Esophagus squamous epithelium (tissue), 5 donors: ENCODE measurements at regions not wholly inside any gene's neighbourhood (a gene's known extent, or its start where the extent isn't known, plus 50 kb on each side); places are given as distances from the start of the nearest gene placed in this dataset.

Experiments
- DNase-seq: peaks from one replicate; lab custom pipeline; 2025; lab: John Stamatoyannopoulos, UW
- H3K27ac ChIP-seq, 4 donors: fragments of 200-600 bp; sonication (generic); one replicate each; pipeline ENCODE4 v1.5.1; 2016 to 2019; ENCODE audit warnings: mild to moderate bottlenecking in 1 of 4
- H3K27me3 ChIP-seq, 4 donors: fragments of 200-600 bp; sonication (generic); 1 replicate in 3 of 4; 2 replicates in 1 of 4; pipeline versions ENCODE4 v1.5.1 to v1.6.0; 2017 to 2021; ENCODE audit warnings: antibody characterized with exemption in 1 of 4
- H3K36me3 ChIP-seq, 3 donors: fragments of 200-600 bp; sonication (generic); one replicate each; pipeline ENCODE4 v1.5.1; 2016 to 2019
- H3K4me1 ChIP-seq, 3 donors: fragments of 200-600 bp; sonication (generic); one replicate each; pipeline ENCODE4 v1.5.1; 2017 to 2019
- H3K4me3 ChIP-seq, 4 donors: fragments of 200-600 bp; sonication (generic); 1 replicate in 3 of 4; 2 replicates in 1 of 4; pipeline ENCODE4 v1.5.1; 2016 to 2019; ENCODE audit warnings: mild to moderate bottlenecking in 2 of 4, moderate library complexity in 1 of 4
- H3K9me3 ChIP-seq, 3 donors: fragments of 200-600 bp; sonication (generic); one replicate each; pipeline ENCODE4 v1.5.1; 2016 to 2019
- POLR2A ChIP-seq, 4 donors: fragments of 450-650 bp; IDR thresholded peaks; one replicate each; pipeline ENCODE4 v1.6.1; 2017; ENCODE audit warnings: antibody characterized with exemption in 4 of 4, mild to moderate bottlenecking in 4 of 4, moderate library complexity in 3 of 4
- WGBS, 2 donors: methylation state at CpG; one replicate each; pipeline ENCODE4 v1.1.5; 2018; 5-methylcytosine and 5-hydroxymethylcytosine counted together
- intact Hi-C: fragments of 100-400 bp; cut with DNase I; formaldehyde crosslinking; loops from one replicate; pipeline ENCODE4 v1.15.0; 2022
- TF ChIP-seq, protein P1 (sequence below), 6 experiments: fragments of 450-650 bp in 4 of 6; fragments of 200-600 bp in 2 of 6; sonication (generic) in 2 of 6; IDR thresholded peaks; one replicate each; pipeline ENCODE4 v1.5.1; 2016 to 2019; ENCODE audit warnings: antibody characterized with exemption in 6 of 6, mild to moderate bottlenecking in 4 of 6, moderate library complexity in 4 of 6
- donor health status: DM: yes; HTN: yes; CAD: no.

DNA sequence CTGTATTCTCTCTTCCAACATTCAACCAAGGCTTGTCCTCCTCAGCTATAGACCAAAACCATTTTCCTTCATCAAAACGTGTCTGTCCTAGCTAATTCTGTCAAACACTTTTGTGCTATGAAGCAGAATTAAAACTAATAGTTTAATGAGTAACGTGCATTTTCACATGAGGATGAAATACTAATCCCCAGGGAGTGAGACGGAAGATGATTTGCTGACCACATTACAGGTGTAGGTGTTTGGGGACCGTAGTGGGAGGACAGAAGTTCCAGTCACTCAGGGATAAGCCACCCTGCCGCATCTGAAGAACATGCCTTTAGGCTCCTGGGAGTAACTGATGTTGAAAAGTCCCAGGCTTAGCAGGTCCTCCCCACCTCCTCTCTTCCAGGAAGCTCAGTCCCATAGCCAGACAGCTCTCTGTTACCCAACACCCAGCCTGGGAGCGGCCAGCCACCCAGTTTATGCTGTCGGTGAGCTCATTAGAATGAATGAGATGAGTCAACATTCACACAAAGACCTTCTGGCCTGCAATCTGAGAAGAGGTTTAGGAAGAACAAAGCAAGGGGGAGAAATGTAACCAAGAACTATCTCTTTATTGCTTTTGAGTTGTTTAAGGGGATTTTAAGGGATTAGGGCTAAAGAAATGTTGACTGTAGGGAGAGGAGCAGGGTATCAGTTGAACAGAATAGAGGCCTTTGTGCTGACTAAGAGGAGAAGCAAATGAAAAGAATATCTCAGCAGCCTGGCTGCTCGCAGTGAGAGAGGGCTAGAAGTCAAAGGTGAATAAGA, 122.5 kb downstream of the FOXI3 start:
- Histone ChIP-seq H3K27ac (no peak overlapping the region), H3K27me3 (peaks cover 0 to 92% (median 1%) of the 10 kb centered on the region in 4 donors), H3K36me3 (no peaks in the 10 kb centered on the region), H3K4me3 (no peak overlapping the region), H3K4me1 (peaks cover 0 to 14% (median 5%) of the 10 kb centered on the region in 3 donors), H3K9me3 (no peaks in the 10 kb centered on the region)
- DNase-seq = no peak
- TF ChIP-seq, protein P1, sequence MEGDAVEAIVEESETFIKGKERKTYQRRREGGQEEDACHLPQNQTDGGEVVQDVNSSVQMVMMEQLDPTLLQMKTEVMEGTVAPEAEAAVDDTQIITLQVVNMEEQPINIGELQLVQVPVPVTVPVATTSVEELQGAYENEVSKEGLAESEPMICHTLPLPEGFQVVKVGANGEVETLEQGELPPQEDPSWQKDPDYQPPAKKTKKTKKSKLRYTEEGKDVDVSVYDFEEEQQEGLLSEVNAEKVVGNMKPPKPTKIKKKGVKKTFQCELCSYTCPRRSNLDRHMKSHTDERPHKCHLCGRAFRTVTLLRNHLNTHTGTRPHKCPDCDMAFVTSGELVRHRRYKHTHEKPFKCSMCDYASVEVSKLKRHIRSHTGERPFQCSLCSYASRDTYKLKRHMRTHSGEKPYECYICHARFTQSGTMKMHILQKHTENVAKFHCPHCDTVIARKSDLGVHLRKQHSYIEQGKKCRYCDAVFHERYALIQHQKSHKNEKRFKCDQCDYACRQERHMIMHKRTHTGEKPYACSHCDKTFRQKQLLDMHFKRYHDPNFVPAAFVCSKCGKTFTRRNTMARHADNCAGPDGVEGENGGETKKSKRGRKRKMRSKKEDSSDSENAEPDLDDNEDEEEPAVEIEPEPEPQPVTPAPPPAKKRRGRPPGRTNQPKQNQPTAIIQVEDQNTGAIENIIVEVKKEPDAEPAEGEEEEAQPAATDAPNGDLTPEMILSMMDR (IDR thresholded peaks at IDR 0.05) = no peak
- TF ChIP-seq POLR2A (IDR thresholded peaks at IDR 0.05) = no peak
- 27 to 34% methylated on average over 7 of the region's 8 CpGs for WGBS, 2 donors
- intact Hi-C loops = no loop called here

DNA sequence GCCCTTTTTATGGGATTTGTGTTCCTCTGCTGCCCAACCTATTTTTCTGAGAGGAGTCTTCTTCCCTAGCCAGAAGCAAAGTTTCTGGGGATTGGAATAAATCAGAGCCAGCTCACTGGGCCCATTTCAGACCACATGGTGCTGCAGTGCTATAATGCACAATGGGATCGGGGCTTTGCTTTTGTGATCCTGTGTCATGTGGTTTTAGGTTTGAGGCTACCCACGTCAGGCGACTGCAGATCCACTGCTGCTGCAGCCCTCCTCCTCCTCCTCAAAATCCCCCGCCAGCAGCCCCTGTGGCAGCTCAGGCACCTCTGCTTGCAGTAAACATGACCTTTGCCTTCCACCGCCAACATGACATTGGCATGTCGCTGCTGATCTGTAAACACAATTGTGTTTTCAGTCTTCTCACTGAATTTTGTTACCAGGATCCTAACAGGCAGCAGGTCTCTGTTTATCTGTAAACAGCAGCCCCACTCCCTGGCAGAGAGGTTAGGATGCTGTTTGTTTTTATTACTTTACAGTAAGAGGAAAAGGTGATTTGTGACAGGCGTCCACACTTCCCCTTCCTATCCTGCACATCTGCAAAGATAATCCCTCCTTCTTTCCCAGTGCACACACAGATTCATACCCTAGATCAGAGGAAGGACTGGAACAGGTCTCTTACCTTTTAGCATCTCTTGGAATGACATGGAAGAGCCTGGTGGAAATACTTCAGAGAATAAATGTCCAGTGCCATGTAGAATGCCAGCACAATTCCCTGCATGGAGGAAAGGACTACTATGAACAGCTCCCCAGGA, 130.8 kb downstream of the FOXI3 start:
- WGBS, 2 donors = 46 to 64% methylated on average over 6 to 7 of the region's 7 CpGs
- Histone ChIP-seq H3K9me3 (no peaks in the 10 kb centered on the region), H3K4me1 (no peaks in the 10 kb centered on the region), H3K36me3 (no peaks in the 10 kb centered on the region), H3K27ac (no peak overlapping the region), H3K27me3 (peaks cover 0 to 86% (median 0%) of the 10 kb centered on the region in 4 donors), H3K4me3 (no peak overlapping the region)
- TF ChIP-seq, protein P1 (IDR thresholded peaks at IDR 0.05) = no peak
- no peak for TF ChIP-seq POLR2A (IDR thresholded peaks at IDR 0.05)
- intact Hi-C loops = no loop called here
- DNase-seq = no peak

DNA sequence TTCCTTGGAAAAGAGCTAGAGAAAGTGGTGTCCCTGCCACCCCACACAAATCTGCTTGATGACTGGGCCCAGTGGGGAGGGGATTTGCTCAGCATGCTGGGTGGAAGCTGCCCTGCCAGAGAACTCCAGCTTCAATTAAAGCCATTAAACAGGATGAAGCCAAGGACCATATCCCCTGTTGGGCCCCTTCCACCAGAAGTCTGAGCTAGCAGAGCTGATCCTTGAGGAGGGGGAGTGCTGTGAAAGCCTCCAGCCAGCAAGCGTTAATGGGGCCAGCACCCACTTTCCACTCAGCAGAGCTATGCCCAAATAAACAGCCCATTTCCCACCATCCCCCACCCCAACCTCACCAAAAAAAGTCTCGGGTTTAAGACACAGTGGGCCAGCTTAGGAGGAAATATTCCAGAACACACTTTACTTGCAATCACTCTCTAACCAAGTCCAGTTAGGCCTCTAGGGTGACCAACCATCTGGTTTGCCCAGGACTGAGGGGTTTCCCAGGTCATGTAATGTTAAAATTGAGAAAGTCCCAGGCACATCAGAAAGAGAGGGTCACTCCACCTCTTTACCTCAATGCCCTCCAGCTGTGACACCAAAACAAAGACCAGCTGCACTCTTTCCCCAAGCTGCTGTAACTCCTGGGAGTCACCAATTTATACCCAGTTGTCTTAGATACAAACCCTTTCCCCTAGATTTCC, 132.3 kb downstream of the FOXI3 start:
- Histone ChIP-seq H3K27ac (no peak overlapping the region), H3K4me1 (no peaks in the 10 kb centered on the region), H3K36me3 (no peaks in the 10 kb centered on the region), H3K4me3 (no peak overlapping the region), H3K27me3 (peaks cover 0 to 72% (median 0%) of the 10 kb centered on the region in 4 donors), H3K9me3 (no peaks in the 10 kb centered on the region)
- intact Hi-C loops = no loop called here
- WGBS, 2 donors = 75 to 83% methylated on average over 1 of the region's 2 CpGs
- no peak for TF ChIP-seq POLR2A (IDR thresholded peaks at IDR 0.05)
- TF ChIP-seq, protein P1 (IDR thresholded peaks at IDR 0.05) = no peak
- no peak for DNase-seq

DNA sequence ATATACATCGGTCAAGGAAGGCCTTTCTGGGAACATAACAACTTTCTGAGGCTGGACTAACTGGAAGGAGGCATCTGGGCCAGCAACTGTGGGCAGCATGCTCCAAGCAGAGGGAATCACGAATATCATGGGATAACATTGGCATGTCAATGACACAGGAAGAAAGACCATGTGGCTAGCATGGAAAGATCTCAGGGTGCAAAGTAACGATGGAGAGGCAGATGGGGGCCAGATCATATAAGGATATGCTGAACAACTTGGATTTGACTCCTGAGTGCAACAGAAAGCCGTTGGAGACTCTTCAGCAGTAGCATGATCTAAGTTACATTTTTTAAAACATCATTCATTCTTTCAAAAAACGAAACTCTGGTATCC, 133.6 kb downstream of the FOXI3 start:
- Histone ChIP-seq H3K36me3 (no peaks in the 10 kb centered on the region), H3K9me3 (no peaks in the 10 kb centered on the region), H3K27me3 (peaks cover 0 to 65% (median 0%) of the 10 kb centered on the region in 4 donors), H3K4me3 (no peak overlapping the region), H3K4me1 (no peaks in the 10 kb centered on the region), H3K27ac (no peak overlapping the region)
- no peak for TF ChIP-seq POLR2A (IDR thresholded peaks at IDR 0.05)
- TF ChIP-seq, protein P1 (IDR thresholded peaks at IDR 0.05) = no peak
- WGBS, 2 donors = 59 to 64% methylated on average over 5 of the region's 5 CpGs
- intact Hi-C loops = no loop called here
- no peak for DNase-seq
